Lung (tissue), 11 donors: ENCODE measurements at regions not wholly inside any gene's neighbourhood (a gene's known extent, or its start where the extent isn't known, plus 50 kb on each side); places are given as distances from the start of the nearest gene placed in this dataset.
A peak's percentile ranks its signal among the peaks of the same experiment; 100 is the strongest.

Source experiments
- ATAC-seq: fragments of 200-7000 bp; cut with Tn5 transposase; one replicate; pipeline ENCODE4 v1.9.1; 2020; ENCODE audit warnings: moderate number of reproducible peaks; ENCODE audit not compliant: insufficient read depth, low FRiP score
- DNase-seq, 3 donors: peaks; one replicate each; pipeline ENCODE4 v3.0.0-alpha.2; 2013 to 2017
- H3K27ac ChIP-seq, 2 donors: one replicate each; pipeline ENCODE4 v1.5.1; 2013; ENCODE audit warnings: mild to moderate bottlenecking in 2 of 2, moderate library complexity in 2 of 2, control low read depth in 1 of 2, inconsistent platforms in 1 of 2, low read depth in 1 of 2, low read length in 1 of 2
- H3K27me3 ChIP-seq, 3 donors: one replicate each; pipeline ENCODE4 v1.5.1; 2013; ENCODE audit warnings: low read length in 2 of 3; ENCODE audit not compliant: control insufficient read depth in 3 of 3, insufficient read depth in 3 of 3
- H3K36me3 ChIP-seq, 4 donors: one replicate each; pipeline ENCODE4 v1.5.1; 2013; ENCODE audit warnings: low read length in 4 of 4, mild to moderate bottlenecking in 1 of 4, moderate library complexity in 1 of 4; ENCODE audit not compliant: control insufficient read depth in 4 of 4, insufficient read depth in 4 of 4
- H3K4me1 ChIP-seq, 5 donors: one replicate each; pipeline ENCODE4 v1.5.1; 2013; ENCODE audit warnings: low read length in 5 of 5, mild to moderate bottlenecking in 2 of 5, moderate library complexity in 1 of 5; ENCODE audit not compliant: control insufficient read depth in 5 of 5, insufficient read depth in 5 of 5
- H3K4me3 ChIP-seq: one replicate; pipeline ENCODE4 v1.5.1; 2013; ENCODE audit warnings: mild to moderate bottlenecking, control low read depth, moderate library complexity
- H3K9ac ChIP-seq, 2 donors: one replicate each; pipeline ENCODE4 v1.5.1; 2013; ENCODE audit warnings: low read length in 2 of 2, control low read depth in 1 of 2; ENCODE audit not compliant: insufficient read depth in 1 of 2
- H3K9me3 ChIP-seq, 4 donors: one replicate each; pipeline ENCODE4 v1.5.1; 2013; ENCODE audit warnings: low read length in 3 of 4, mild to moderate bottlenecking in 1 of 4, moderate library complexity in 1 of 4; ENCODE audit not compliant: control insufficient read depth in 4 of 4, insufficient read depth in 3 of 4
- CTCF ChIP-seq: IDR thresholded peaks from 2 replicates; pipeline ENCODE4 v1.5.1; 2012; ENCODE audit warnings: mild to moderate bottlenecking; ENCODE audit errors: control extremely low read depth, extremely low read depth
- WGBS, 2 donors: extraction: QIAGEN DNeasy Blood & Tissue Kit; methylation state at CpG; one replicate each; pipeline ENCODE4 v1.1.7; 2013; 5-methylcytosine and 5-hydroxymethylcytosine counted together
- donor health status: control.
- donor health status: control.
- donor health status: Bipolar disorder and iron deficiency.
- donor health status: healthy.
- donor health status: DM: yes; HTN: yes; CAD: no.

- DNase-seq, result peak in 2 of 3 donors; percentile 12 to 39
- Histone ChIP-seq H3K4me3 (no peak overlapping the region), H3K9me3 (no peaks in the 10 kb centered on the region), H3K36me3 (no peaks in the 10 kb centered on the region), H3K9ac (no peak overlapping the region), H3K27me3 (no peaks in the 10 kb centered on the region), H3K27ac (no peak overlapping the region), H3K4me1 (no peaks in the 10 kb centered on the region)
- no peak for TF ChIP-seq CTCF
- 46 to 54% methylated on average over 4 of the region's 4 CpGs for WGBS, 2 donors
- no peak for ATAC-seq
Observed at GRCh38 chr4:46503739-46504138, 113.8 kb upstream of the GABRA2 start.

GRCh38 chr4:46492394-46492793 lies 102.5 kb upstream of the GABRA2 start:
- 45 to 54% methylated on average over 3 of the region's 3 CpGs for WGBS, 2 donors
- no peak for ATAC-seq
- no peak overlapping the region for H3K27ac ChIP-seq
- no peaks in the 10 kb centered on the region for H3K4me1 ChIP-seq
- TF ChIP-seq CTCF, result no peak
- H3K27me3 ChIP-seq, result no peaks in the 10 kb centered on the region
- peaks cover 0 to 9% (median 0%) of the 10 kb centered on the region in 4 donors for H3K9me3 ChIP-seq
- DNase-seq, result no peak
- H3K36me3 ChIP-seq, result no peaks in the 10 kb centered on the region
- H3K9ac ChIP-seq, result no peak overlapping the region
- no peak overlapping the region for H3K4me3 ChIP-seq

GRCh38 chr4:46491455-46491854 lies 101.5 kb upstream of the GABRA2 start:
- ATAC-seq, result no peak
- H3K4me3 ChIP-seq, result no peak overlapping the region
- 64 to 68% methylated on average over 2 of the region's 2 CpGs for WGBS, 2 donors

More at GRCh38 chr4:46491455-46491854, 101.5 kb upstream of the GABRA2 start:
- H3K27ac ChIP-seq, result no peak overlapping the region
- peaks cover 0 to 9% (median 0%) of the 10 kb centered on the region in 4 donors for H3K9me3 ChIP-seq
- no peaks in the 10 kb centered on the region for H3K27me3 ChIP-seq
- no peaks in the 10 kb centered on the region for H3K36me3 ChIP-seq
- no peaks in the 10 kb centered on the region for H3K4me1 ChIP-seq
- DNase-seq, result no peak
- H3K9ac ChIP-seq, result no peak overlapping the region
- TF ChIP-seq CTCF, result no peak
